Prostate gland (tissue), 2 donors: ENCODE measurements at regions not wholly inside any gene's neighbourhood (a gene's known extent, or its start where the extent isn't known, plus 50 kb on each side); places are given as distances from the start of the nearest gene placed in this dataset.

Source experiments
- POLR2A ChIP-seq: fragments of 450-650 bp; IDR thresholded peaks from one replicate; pipeline ENCODE4 v1.6.1; 2016; ENCODE audit warnings: antibody characterized with exemption, mild to moderate bottlenecking
- TF ChIP-seq, protein P1 (sequence below), 4 experiments: fragments of 200-600 bp in 2 of 4; fragments of 450-650 bp in 2 of 4; sonication (generic) in 2 of 4; IDR thresholded peaks; 1 replicate in 3 of 4; 2 replicates in 1 of 4; pipeline ENCODE4 v1.5.1; 2016 to 2019; ENCODE audit warnings: antibody characterized with exemption in 4 of 4, mild to moderate bottlenecking in 2 of 4, moderate library complexity in 2 of 4

- TF ChIP-seq, protein P1, sequence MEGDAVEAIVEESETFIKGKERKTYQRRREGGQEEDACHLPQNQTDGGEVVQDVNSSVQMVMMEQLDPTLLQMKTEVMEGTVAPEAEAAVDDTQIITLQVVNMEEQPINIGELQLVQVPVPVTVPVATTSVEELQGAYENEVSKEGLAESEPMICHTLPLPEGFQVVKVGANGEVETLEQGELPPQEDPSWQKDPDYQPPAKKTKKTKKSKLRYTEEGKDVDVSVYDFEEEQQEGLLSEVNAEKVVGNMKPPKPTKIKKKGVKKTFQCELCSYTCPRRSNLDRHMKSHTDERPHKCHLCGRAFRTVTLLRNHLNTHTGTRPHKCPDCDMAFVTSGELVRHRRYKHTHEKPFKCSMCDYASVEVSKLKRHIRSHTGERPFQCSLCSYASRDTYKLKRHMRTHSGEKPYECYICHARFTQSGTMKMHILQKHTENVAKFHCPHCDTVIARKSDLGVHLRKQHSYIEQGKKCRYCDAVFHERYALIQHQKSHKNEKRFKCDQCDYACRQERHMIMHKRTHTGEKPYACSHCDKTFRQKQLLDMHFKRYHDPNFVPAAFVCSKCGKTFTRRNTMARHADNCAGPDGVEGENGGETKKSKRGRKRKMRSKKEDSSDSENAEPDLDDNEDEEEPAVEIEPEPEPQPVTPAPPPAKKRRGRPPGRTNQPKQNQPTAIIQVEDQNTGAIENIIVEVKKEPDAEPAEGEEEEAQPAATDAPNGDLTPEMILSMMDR (IDR thresholded peaks at IDR 0.05) = no peak
- TF ChIP-seq POLR2A = no peak
Measured at GRCh38 chrX:80537096-80537495, 116.8 kb downstream of the TENT5D start.
